KMS-11 (cell line): ENCODE measurements at regions not wholly inside any gene's neighbourhood (a gene's known extent, or its start where the extent isn't known, plus 50 kb on each side); places are given as distances from the start of the nearest gene placed in this dataset.

Experiments used
- H2AFZ ChIP-seq: fragments of 200-600 bp; sonication (generic); 2 replicates; pipeline ENCODE4 v1.6.1; 2016; ENCODE audit warnings: antibody characterized with exemption, mixed run types, low read depth
- H3K27ac ChIP-seq: fragments of 200-600 bp; sonication (generic); 2 replicates; pipeline ENCODE4 v1.6.1; 2016; ENCODE audit warnings: mild to moderate bottlenecking, mixed run types
- H3K27me3 ChIP-seq: fragments of 200-600 bp; sonication (generic); 2 replicates; pipeline ENCODE4 v1.6.1; 2017; ENCODE audit warnings: mild to moderate bottlenecking, low read depth, mixed run types, moderate library complexity; ENCODE audit not compliant: insufficient read depth
- H3K36me3 ChIP-seq: fragments of 200-600 bp; sonication (generic); 2 replicates; pipeline ENCODE4 v1.6.1; 2017; ENCODE audit warnings: mild to moderate bottlenecking, mixed run types; ENCODE audit not compliant: insufficient read depth
- H3K4me1 ChIP-seq: fragments of 200-600 bp; sonication (generic); 2 replicates; pipeline ENCODE4 v1.6.1; 2016; ENCODE audit warnings: mild to moderate bottlenecking, low read depth, mixed run types; ENCODE audit not compliant: poor library complexity, severe bottlenecking
- H3K4me2 ChIP-seq: fragments of 200-600 bp; sonication (generic); 2 replicates; pipeline ENCODE4 v1.7.0; 2016; ENCODE audit warnings: mild to moderate bottlenecking, mixed run types
- H3K4me3 ChIP-seq: fragments of 200-600 bp; sonication (generic); IDR thresholded peaks from 2 replicates; pipeline ENCODE4 v1.6.1; 2017; ENCODE audit warnings: low read depth, low read length, mixed read lengths; ENCODE audit not compliant: insufficient read depth
- H3K79me2 ChIP-seq: fragments of 200-600 bp; sonication (generic); 2 replicates; pipeline ENCODE4 v1.6.1; 2016; ENCODE audit warnings: low read depth, mixed run types; ENCODE audit not compliant: insufficient read depth
- H3K9ac ChIP-seq: fragments of 200-600 bp; sonication (generic); 2 replicates; pipeline ENCODE4 v1.6.1; 2016; ENCODE audit warnings: mild to moderate bottlenecking, mixed run types
- H4K20me1 ChIP-seq: fragments of 200-600 bp; sonication (generic); 2 replicates; pipeline ENCODE4 v1.6.1; 2016; ENCODE audit warnings: mild to moderate bottlenecking, mixed run types; ENCODE audit not compliant: insufficient read depth
- CTCF ChIP-seq: fragments of 200-600 bp; sonication (generic); conservative IDR thresholded peaks from 2 replicates; pipeline ENCODE4 v1.6.1; 2017; ENCODE audit warnings: low read depth, mild to moderate bottlenecking, antibody characterized with exemption, low read length, moderate library complexity, mixed read lengths

- Histone ChIP-seq H4K20me1 (no peaks in the 10 kb centered on the region), H3K27ac (no peak overlapping the region), H3K79me2 (no peaks in the 10 kb centered on the region), H3K4me1 (no peaks in the 10 kb centered on the region), H3K36me3 (no peaks in the 10 kb centered on the region), H3K4me2 (no peak overlapping the region), H3K4me3 (no peak overlapping the region), H3K9ac (no peak overlapping the region), H3K27me3 (no peaks in the 10 kb centered on the region), H2AFZ (no peak overlapping the region)
- no peak for TF ChIP-seq CTCF
Observed at GRCh38 chr7:52876402-52876801, 159.0 kb upstream of the POM121L12 start.

- no peak overlapping the region for H3K4me3 ChIP-seq
- H3K4me1 ChIP-seq: no peaks in the 10 kb centered on the region
- H3K27me3 ChIP-seq: no peaks in the 10 kb centered on the region
- H3K4me2 ChIP-seq: no peak overlapping the region
- no peaks in the 10 kb centered on the region for H4K20me1 ChIP-seq
- H3K36me3 ChIP-seq: no peaks in the 10 kb centered on the region
- no peaks in the 10 kb centered on the region for H3K79me2 ChIP-seq
- no peak overlapping the region for H3K27ac ChIP-seq
- H2AFZ ChIP-seq: no peak overlapping the region
- H3K9ac ChIP-seq: no peak overlapping the region
- TF ChIP-seq CTCF: no peak
Observed at GRCh38 chr7:52863652-52864051, 171.8 kb upstream of the POM121L12 start.

GRCh38 chr7:52862321-52862720 is 173.1 kb upstream of the POM121L12 start:
- Histone ChIP-seq H3K9ac (no peak overlapping the region), H4K20me1 (no peaks in the 10 kb centered on the region), H3K4me2 (no peak overlapping the region), H3K27me3 (no peaks in the 10 kb centered on the region), H3K27ac (no peak overlapping the region), H3K36me3 (no peaks in the 10 kb centered on the region), H3K4me3 (no peak overlapping the region), H3K4me1 (peaks cover 2% of the 10 kb centered on the region), H3K79me2 (no peaks in the 10 kb centered on the region), H2AFZ (no peak overlapping the region)
- TF ChIP-seq CTCF: no peak

- peaks cover 39% of the 10 kb centered on the region for H3K4me1 ChIP-seq
- H3K27ac ChIP-seq: no peak overlapping the region
- H3K9ac ChIP-seq: no peak overlapping the region
- H3K36me3 ChIP-seq: no peaks in the 10 kb centered on the region
- H3K27me3 ChIP-seq: no peaks in the 10 kb centered on the region
- H3K79me2 ChIP-seq: no peaks in the 10 kb centered on the region
- H3K4me3 ChIP-seq: no peak overlapping the region
- H4K20me1 ChIP-seq: no peaks in the 10 kb centered on the region
- no peak overlapping the region for H2AFZ ChIP-seq
- no peak for TF ChIP-seq CTCF
- H3K4me2 ChIP-seq: no peak overlapping the region
Observed at GRCh38 chr7:52857367-52857766, 178.1 kb upstream of the POM121L12 start.
